ENCODE measurements at regions not wholly inside any gene's neighbourhood (a gene's known extent, or its start where the extent isn't known, plus 50 kb on each side); places are given as distances from the start of the nearest gene placed in this dataset.

DNA sequence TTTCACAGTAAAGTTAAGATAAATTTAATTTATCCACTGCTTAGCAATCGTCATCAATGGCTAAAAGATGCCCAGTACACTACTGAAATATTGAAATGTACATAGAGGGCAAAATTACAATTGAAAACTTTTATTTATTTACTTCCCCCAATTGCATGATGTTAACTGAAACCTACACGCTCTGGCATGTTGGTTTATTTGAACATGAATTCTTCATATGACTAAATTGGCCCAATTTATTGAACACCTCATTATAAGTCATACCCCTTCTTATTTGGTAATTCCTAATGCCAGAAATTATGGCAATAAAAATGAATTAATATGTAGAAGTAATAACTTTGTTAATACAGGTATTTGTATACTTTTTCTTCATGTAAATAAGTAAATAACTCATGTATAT, 183.0 kb upstream of the ZC3H15 start (continued):
- TF ChIP-seq JUN (IDR thresholded peaks at IDR 0.05; ENCODE audit: borderline replicate concordance, low read depth, low read length) (no peak), JUN (CRISPR knock-in tag; IDR thresholded peaks at IDR 0.05; ENCODE audit: borderline replicate concordance) (no peak)
- TF ChIP-seq, protein P1, sequence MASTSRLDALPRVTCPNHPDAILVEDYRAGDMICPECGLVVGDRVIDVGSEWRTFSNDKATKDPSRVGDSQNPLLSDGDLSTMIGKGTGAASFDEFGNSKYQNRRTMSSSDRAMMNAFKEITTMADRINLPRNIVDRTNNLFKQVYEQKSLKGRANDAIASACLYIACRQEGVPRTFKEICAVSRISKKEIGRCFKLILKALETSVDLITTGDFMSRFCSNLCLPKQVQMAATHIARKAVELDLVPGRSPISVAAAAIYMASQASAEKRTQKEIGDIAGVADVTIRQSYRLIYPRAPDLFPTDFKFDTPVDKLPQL (IDR thresholded peaks at IDR 0.05; ENCODE audit: extremely low read depth, insufficient read length) = no peak

DNA sequence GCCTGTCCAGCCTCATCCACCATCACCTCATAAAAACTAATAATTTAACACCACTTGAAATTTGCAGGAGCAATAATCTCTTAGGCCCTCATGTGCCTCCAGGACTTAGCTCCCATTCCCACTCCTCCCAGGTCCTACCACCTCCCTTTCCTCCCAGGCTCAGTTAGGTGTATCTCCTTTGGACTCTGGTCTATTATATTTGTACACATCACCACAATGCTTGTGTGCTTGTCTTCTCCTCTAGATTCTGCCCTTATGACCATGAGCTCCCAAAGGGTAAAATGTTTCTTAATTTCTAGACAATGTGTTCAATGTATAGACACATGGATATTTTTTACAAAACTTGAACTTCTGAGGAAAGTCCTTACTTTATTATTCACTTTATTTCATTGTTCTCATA, 182.0 kb upstream of the ZC3H15 start:
- no peaks in the 10 kb centered on the region for H3K27me3 ChIP-seq (ENCODE audit: control insufficient read depth in 2 of 2, insufficient read depth in 2 of 2, low read length in 2 of 2)
- ChIA-PET CTCF (ENCODE audit: low intra/inter-chr PET ratio) (no interaction called here), POLR2A (no interaction called here)
- H3K36me3 ChIP-seq (ENCODE audit: control insufficient read depth, insufficient read depth, low read length) = no peaks in the 10 kb centered on the region
- in situ Hi-C loops (cut with MboI) = no loop called here
- ATAC-seq (no peak), FAIRE-seq (no peak), DNase-seq (ENCODE audit: extremely low read depth in 1 of 4, low spot score in 3 of 4) (no peak)
- H3K9ac ChIP-seq (ENCODE audit: insufficient read depth in 1 of 2, low read depth in 2 of 2, low read length in 2 of 2) = no peak overlapping the region
- no TSS peak for BruUV-seq (replicated peaks)
- no peak overlapping the region for H3K4me3 ChIP-seq
- H3K9me1 ChIP-seq (ENCODE audit: control insufficient read depth, insufficient read depth, low read length) = no peaks in the 10 kb centered on the region
- no peaks in the 10 kb centered on the region for H3K79me2 ChIP-seq (ENCODE audit: control insufficient read depth, insufficient read depth, low read length)
- H2AFZ ChIP-seq (ENCODE audit: low read depth, low read length) = no peak overlapping the region
- intact Hi-C loops (cut with micrococcal nuclease) = no loop called here
- H3K9me3 ChIP-seq (replicated peaks; ENCODE audit: control insufficient read depth, insufficient read depth, low read depth, low read length) = no peaks in the 10 kb centered on the region
- H3K4me1 ChIP-seq (replicated peaks in 1 of 2; ENCODE audit: control insufficient read depth in 2 of 2, insufficient read depth in 2 of 2, low read length in 2 of 2) = no peaks in the 10 kb centered on the region
- no peak overlapping the region for H3K27ac ChIP-seq (ENCODE audit: extremely low read depth, low read depth, low read length)
- H3K4me2 ChIP-seq (ENCODE audit: insufficient read depth, low read length) = no peak overlapping the region
- no peaks in the 10 kb centered on the region for H4K20me1 ChIP-seq (replicated peaks; ENCODE audit: control insufficient read depth, insufficient read depth, low read length)
- TF ChIP-seq KDM2B (CRISPR knock-in tag; IDR thresholded peaks at IDR 0.05) = no peak
- TF ChIP-seq, protein P2, sequence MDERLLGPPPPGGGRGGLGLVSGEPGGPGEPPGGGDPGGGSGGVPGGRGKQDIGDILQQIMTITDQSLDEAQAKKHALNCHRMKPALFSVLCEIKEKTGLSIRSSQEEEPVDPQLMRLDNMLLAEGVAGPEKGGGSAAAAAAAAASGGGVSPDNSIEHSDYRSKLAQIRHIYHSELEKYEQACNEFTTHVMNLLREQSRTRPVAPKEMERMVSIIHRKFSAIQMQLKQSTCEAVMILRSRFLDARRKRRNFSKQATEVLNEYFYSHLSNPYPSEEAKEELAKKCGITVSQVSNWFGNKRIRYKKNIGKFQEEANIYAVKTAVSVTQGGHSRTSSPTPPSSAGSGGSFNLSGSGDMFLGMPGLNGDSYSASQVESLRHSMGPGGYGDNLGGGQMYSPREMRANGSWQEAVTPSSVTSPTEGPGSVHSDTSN (CRISPR knock-in tag; IDR thresholded peaks at IDR 0.05; ENCODE audit: low read depth) = no peak
- TF ChIP-seq, protein P2 (tag; conservative IDR thresholded peaks at IDR 0.05; ENCODE audit: low read depth) = no peak
- no peak for TF ChIP-seq MED1 (CRISPR knock-in tag; IDR thresholded peaks at IDR 0.05; ENCODE audit: borderline replicate concordance)
- TF ChIP-seq CREB1 (IDR thresholded peaks at IDR 0.05) = no peak
- no peak for TF ChIP-seq CREB1 (CRISPR knock-in tag; IDR thresholded peaks at IDR 0.05)
- TF ChIP-seq WHSC1 (IDR thresholded peaks at IDR 0.05; ENCODE audit: low read length) = no peak
- TF ChIP-seq, protein P3, sequence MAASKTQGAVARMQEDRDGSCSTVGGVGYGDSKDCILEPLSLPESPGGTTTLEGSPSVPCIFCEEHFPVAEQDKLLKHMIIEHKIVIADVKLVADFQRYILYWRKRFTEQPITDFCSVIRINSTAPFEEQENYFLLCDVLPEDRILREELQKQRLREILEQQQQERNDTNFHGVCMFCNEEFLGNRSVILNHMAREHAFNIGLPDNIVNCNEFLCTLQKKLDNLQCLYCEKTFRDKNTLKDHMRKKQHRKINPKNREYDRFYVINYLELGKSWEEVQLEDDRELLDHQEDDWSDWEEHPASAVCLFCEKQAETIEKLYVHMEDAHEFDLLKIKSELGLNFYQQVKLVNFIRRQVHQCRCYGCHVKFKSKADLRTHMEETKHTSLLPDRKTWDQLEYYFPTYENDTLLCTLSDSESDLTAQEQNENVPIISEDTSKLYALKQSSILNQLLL (CRISPR knock-in tag; IDR thresholded peaks at IDR 0.05; ENCODE audit: borderline replicate concordance) = no peak
- TF ChIP-seq, protein P4, sequence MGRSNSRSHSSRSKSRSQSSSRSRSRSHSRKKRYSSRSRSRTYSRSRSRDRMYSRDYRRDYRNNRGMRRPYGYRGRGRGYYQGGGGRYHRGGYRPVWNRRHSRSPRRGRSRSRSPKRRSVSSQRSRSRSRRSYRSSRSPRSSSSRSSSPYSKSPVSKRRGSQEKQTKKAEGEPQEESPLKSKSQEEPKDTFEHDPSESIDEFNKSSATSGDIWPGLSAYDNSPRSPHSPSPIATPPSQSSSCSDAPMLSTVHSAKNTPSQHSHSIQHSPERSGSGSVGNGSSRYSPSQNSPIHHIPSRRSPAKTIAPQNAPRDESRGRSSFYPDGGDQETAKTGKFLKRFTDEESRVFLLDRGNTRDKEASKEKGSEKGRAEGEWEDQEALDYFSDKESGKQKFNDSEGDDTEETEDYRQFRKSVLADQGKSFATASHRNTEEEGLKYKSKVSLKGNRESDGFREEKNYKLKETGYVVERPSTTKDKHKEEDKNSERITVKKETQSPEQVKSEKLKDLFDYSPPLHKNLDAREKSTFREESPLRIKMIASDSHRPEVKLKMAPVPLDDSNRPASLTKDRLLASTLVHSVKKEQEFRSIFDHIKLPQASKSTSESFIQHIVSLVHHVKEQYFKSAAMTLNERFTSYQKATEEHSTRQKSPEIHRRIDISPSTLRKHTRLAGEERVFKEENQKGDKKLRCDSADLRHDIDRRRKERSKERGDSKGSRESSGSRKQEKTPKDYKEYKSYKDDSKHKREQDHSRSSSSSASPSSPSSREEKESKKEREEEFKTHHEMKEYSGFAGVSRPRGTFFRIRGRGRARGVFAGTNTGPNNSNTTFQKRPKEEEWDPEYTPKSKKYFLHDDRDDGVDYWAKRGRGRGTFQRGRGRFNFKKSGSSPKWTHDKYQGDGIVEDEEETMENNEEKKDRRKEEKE (IDR thresholded peaks at IDR 0.05; ENCODE audit: borderline replicate concordance in 1 of 2, control insufficient read depth in 1 of 2, low read depth in 2 of 2, low read length in 1 of 2) = no peak
- TF ChIP-seq, protein P5, sequence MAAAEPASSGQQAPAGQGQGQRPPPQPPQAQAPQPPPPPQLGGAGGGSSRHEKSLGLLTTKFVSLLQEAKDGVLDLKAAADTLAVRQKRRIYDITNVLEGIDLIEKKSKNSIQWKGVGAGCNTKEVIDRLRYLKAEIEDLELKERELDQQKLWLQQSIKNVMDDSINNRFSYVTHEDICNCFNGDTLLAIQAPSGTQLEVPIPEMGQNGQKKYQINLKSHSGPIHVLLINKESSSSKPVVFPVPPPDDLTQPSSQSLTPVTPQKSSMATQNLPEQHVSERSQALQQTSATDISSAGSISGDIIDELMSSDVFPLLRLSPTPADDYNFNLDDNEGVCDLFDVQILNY (CRISPR knock-in tag; IDR thresholded peaks at IDR 0.05) = no peak
- TF ChIP-seq CAMTA2 (CRISPR knock-in tag; conservative IDR thresholded peaks at IDR 0.05) = no peak
